ENCODE measurements at regions not wholly inside any gene's neighbourhood (a gene's known extent, or its start where the extent isn't known, plus 50 kb on each side); places are given as distances from the start of the nearest gene placed in this dataset.

GRCh38 chr5:160496784-160497183, 75.1 kb downstream of the PTTG1 start:
- no peaks in the 10 kb centered on the region for H3K27me3 ChIP-seq (ENCODE audit: insufficient read depth, low read length)
- no peak overlapping the region for H2AK5ac ChIP-seq (ENCODE audit: insufficient read length, low read length)
- Mint-ChIP-seq H3K9me3 (no peaks in the 10 kb centered on the region; a peak in 1 of 5 replicates), H3K36me3 (ENCODE audit: insufficient read depth in 1 of 3, low read depth in 3 of 3) (no peaks in the 10 kb centered on the region), H3K4me1 (peaks cover 3 to 5% of the 10 kb centered on the region in 2 experiments), H3K27me3 (ENCODE audit: low read depth) (peaks cover 6% of the 10 kb centered on the region), H3K4me3 (no peak overlapping the region), H3K27ac (no peak overlapping the region)
- no peak overlapping the region for H4K91ac ChIP-seq (ENCODE audit: insufficient read length, low read depth, low read length)
- no CpG with 5 or more reads among the region's 5 CpGs for WGBS (ENCODE audit: extremely low coverage, insufficient read length, low lambda C conversion rate)
- H3K23ac ChIP-seq (ENCODE audit: insufficient read length, low read depth, low read length), result no peak overlapping the region
- no peaks in the 10 kb centered on the region for H3K4me1 ChIP-seq (ENCODE audit: insufficient read depth, low read length)
- no peak overlapping the region for H3T11ph ChIP-seq (ENCODE audit: low read length)
- H3K18ac ChIP-seq (ENCODE audit: insufficient read length, low read depth, low read length), result no peak overlapping the region
- no peaks in the 10 kb centered on the region for H3K23me2 ChIP-seq (ENCODE audit: insufficient read length, low read depth, low read length, poor library complexity, severe bottlenecking)
- H4K20me1 ChIP-seq (ENCODE audit: control insufficient read depth, insufficient read depth, insufficient read length), result no peaks in the 10 kb centered on the region
- no peak overlapping the region for H3K14ac ChIP-seq (ENCODE audit: insufficient read depth, low read length)
- H4K5ac ChIP-seq (ENCODE audit: insufficient read length, low read depth, low read length), result no peak overlapping the region
- H2AFZ ChIP-seq (ENCODE audit: low read length), result no peak overlapping the region
- H2BK5ac ChIP-seq (ENCODE audit: insufficient read length, low read length), result no peak overlapping the region
- no peak overlapping the region for H3K56ac ChIP-seq (ENCODE audit: insufficient read length, low read depth, low read length)
- TF ChIP-seq, protein P1, sequence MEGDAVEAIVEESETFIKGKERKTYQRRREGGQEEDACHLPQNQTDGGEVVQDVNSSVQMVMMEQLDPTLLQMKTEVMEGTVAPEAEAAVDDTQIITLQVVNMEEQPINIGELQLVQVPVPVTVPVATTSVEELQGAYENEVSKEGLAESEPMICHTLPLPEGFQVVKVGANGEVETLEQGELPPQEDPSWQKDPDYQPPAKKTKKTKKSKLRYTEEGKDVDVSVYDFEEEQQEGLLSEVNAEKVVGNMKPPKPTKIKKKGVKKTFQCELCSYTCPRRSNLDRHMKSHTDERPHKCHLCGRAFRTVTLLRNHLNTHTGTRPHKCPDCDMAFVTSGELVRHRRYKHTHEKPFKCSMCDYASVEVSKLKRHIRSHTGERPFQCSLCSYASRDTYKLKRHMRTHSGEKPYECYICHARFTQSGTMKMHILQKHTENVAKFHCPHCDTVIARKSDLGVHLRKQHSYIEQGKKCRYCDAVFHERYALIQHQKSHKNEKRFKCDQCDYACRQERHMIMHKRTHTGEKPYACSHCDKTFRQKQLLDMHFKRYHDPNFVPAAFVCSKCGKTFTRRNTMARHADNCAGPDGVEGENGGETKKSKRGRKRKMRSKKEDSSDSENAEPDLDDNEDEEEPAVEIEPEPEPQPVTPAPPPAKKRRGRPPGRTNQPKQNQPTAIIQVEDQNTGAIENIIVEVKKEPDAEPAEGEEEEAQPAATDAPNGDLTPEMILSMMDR (conservative IDR thresholded peaks at IDR 0.05), result no peak
- no peaks in the 10 kb centered on the region for H3K9me3 ChIP-seq (ENCODE audit: control insufficient read depth, low read depth, low read length)
- H3K9ac ChIP-seq (ENCODE audit: extremely low read depth, insufficient read length, low read length), result no peak overlapping the region
- H3K4ac ChIP-seq (ENCODE audit: low read depth, low read length), result no peak overlapping the region
- no peaks in the 10 kb centered on the region for H3K79me1 ChIP-seq (ENCODE audit: insufficient read depth, low read depth, low read length, poor library complexity, severe bottlenecking)
- H2BK120ac ChIP-seq (ENCODE audit: low read depth, low read length, poor library complexity, severe bottlenecking), result no peak overlapping the region
- H3K27ac ChIP-seq (ENCODE audit: insufficient read length, low read depth, low read length), result no peak overlapping the region
- no peak overlapping the region for H2BK20ac ChIP-seq (ENCODE audit: low read depth, low read length, poor library complexity, severe bottlenecking)
- H4K8ac ChIP-seq (replicated peaks; ENCODE audit: insufficient read length, low read depth, low read length), result no peak overlapping the region
- no peak overlapping the region for H3K4me2 ChIP-seq (ENCODE audit: insufficient read depth, insufficient read length, low read length)
- DNase-seq, result no peak
- H3K79me2 ChIP-seq (ENCODE audit: insufficient read depth, low read length), result no peaks in the 10 kb centered on the region
- no peak overlapping the region for H2BK12ac ChIP-seq (ENCODE audit: insufficient read length, low read depth, low read length)
- no peak overlapping the region for H2BK15ac ChIP-seq (ENCODE audit: low read depth, low read length)
